Sigmoid colon (tissue), 6 donors: ENCODE measurements at regions not wholly inside any gene's neighbourhood (a gene's known extent, or its start where the extent isn't known, plus 50 kb on each side); places are given as distances from the start of the nearest gene placed in this dataset.
"Not testable (repeated sequence)": the region's sequence is repeated elsewhere in the genome, so short reads cannot be mapped to it uniquely, and the experiment has no call there.

ENCODE experiments used
- DNase-seq: peaks from one replicate; pipeline ENCODE4 v3.0.0-alpha.2; 2019
- H3K27ac ChIP-seq, 4 donors: fragments of 200-600 bp; sonication (generic); one replicate each; pipeline ENCODE4 v1.5.1; 2016 to 2019; ENCODE audit warnings: mild to moderate bottlenecking in 1 of 4
- H3K27me3 ChIP-seq, 3 donors: fragments of 200-600 bp; sonication (generic); one replicate each; pipeline ENCODE4 v1.5.1; 2019; ENCODE audit warnings: mild to moderate bottlenecking in 1 of 3
- H3K36me3 ChIP-seq, 4 donors: fragments of 200-600 bp; sonication (generic); one replicate each; pipeline ENCODE4 v1.5.1; 2016 to 2019
- H3K4me1 ChIP-seq, 4 donors: fragments of 200-600 bp; sonication (generic); one replicate each; pipeline ENCODE4 v1.5.1; 2017 to 2019
- H3K4me3 ChIP-seq, 4 donors: fragments of 200-600 bp; sonication (generic); one replicate each; pipeline ENCODE4 v1.5.1; 2017 to 2019; ENCODE audit warnings: mild to moderate bottlenecking in 2 of 4, moderate library complexity in 1 of 4
- H3K9me3 ChIP-seq, 4 donors: fragments of 200-600 bp in 3 of 4; sonication (generic) in 3 of 4; one replicate each; pipeline versions ENCODE4 v1.5.1 to v1.6.1; 2013 to 2019
- CTCF ChIP-seq, 4 experiments: fragments of 450-650 bp in 3 of 4; fragments of 200-600 bp in 1 of 4; IDR thresholded peaks; one replicate each; pipeline ENCODE4 v1.5.1; 2016 to 2019; ENCODE audit warnings: antibody characterized with exemption in 4 of 4, mild to moderate bottlenecking in 3 of 4, moderate library complexity in 2 of 4
- EP300 ChIP-seq, 4 donors: sonication (generic); formaldehyde crosslinking; IDR thresholded peaks; one replicate each; pipeline ENCODE4 v1.6.1; 2017; ENCODE audit warnings: antibody characterized with exemption in 4 of 4
- POLR2A ChIP-seq, 2 donors: fragments of 450-650 bp; IDR thresholded peaks; one replicate each; pipeline ENCODE4 v1.6.1; 2016; ENCODE audit warnings: antibody characterized with exemption in 2 of 2, mild to moderate bottlenecking in 2 of 2, moderate library complexity in 2 of 2
- POLR2AphosphoS5 ChIP-seq, 4 donors: sonication (generic); formaldehyde crosslinking; IDR thresholded peaks; one replicate each; pipeline ENCODE4 v1.6.1; 2017; ENCODE audit warnings: antibody characterized with exemption in 4 of 4
- WGBS, 2 donors: extraction: QIAGEN DNeasy Blood & Tissue Kit; methylation state at CpG; one replicate each; pipeline ENCODE4 v1.1.7; 2013; 5-methylcytosine and 5-hydroxymethylcytosine counted together
- intact Hi-C: fragments of 100-400 bp; cut with DNase I; formaldehyde crosslinking; loops from one replicate; pipeline ENCODE4 v1.15.1; 2023
- donor health status: healthy with polysubstance abuse.
- donor health status: healthy.

- peaks cover 0 to 25% (median 15%) of the 10 kb centered on the region in 4 donors for H3K4me1 ChIP-seq
- WGBS, 2 donors = 54 to 62% methylated on average over 7 of the region's 7 CpGs
- H3K27ac ChIP-seq = no peak overlapping the region
- no peaks in the 10 kb centered on the region for H3K36me3 ChIP-seq
- DNase-seq = no peak
- no peaks in the 10 kb centered on the region for H3K27me3 ChIP-seq
- TF ChIP-seq CTCF (IDR thresholded peaks at IDR 0.05) (no peak), EP300 (IDR thresholded peaks at IDR 0.05) (no peak), POLR2AphosphoS5 (IDR thresholded peaks at IDR 0.05) (no peak), POLR2A (IDR thresholded peaks at IDR 0.05) (no peak)
- no peaks in the 10 kb centered on the region for H3K9me3 ChIP-seq
- H3K4me3 ChIP-seq = no peak overlapping the region
- intact Hi-C loops = loop anchor here (5.0 to 10.0 kb wide), 2 partner anchors 61 to 419 kb away; no protein-coding TSS in a partner anchor
These were observed 99.3 kb downstream of the ASB1 start for GRCh38 chr2:238525990-238526389.

- DNase-seq = no peak
- intact Hi-C loops = loop anchor here (5.0 to 10.0 kb wide), 2 partner anchors 60 to 417 kb away; no protein-coding TSS in a partner anchor
- TF ChIP-seq POLR2AphosphoS5 (IDR thresholded peaks at IDR 0.05) (no peak), EP300 (IDR thresholded peaks at IDR 0.05) (no peak), POLR2A (IDR thresholded peaks at IDR 0.05) (no peak), CTCF (IDR thresholded peaks at IDR 0.05) (no peak)
- H3K9me3 ChIP-seq = peaks cover 0 to 6% (median 0%) of the 10 kb centered on the region in 4 donors
- no peaks in the 10 kb centered on the region for H3K27me3 ChIP-seq
- H3K27ac ChIP-seq = no peak overlapping the region
- H3K4me3 ChIP-seq = no peak overlapping the region
- no peaks in the 10 kb centered on the region for H3K36me3 ChIP-seq
- H3K4me1 ChIP-seq = peaks cover 0 to 25% (median 15%) of the 10 kb centered on the region in 4 donors
- WGBS, 2 donors = 79 to 87% methylated on average over 3 of the region's 3 CpGs
These were observed 100.8 kb downstream of the ASB1 start for GRCh38 chr2:238527565-238527964.

GRCh38 chr2:238528953-238529781 lies 102.4 kb downstream of the ASB1 start:
- no peak for TF ChIP-seq EP300 (IDR thresholded peaks at IDR 0.05)
- no peak for TF ChIP-seq CTCF (IDR thresholded peaks at IDR 0.05)
- TF ChIP-seq POLR2A (IDR thresholded peaks at IDR 0.05) = no peak
- TF ChIP-seq POLR2AphosphoS5 (IDR thresholded peaks at IDR 0.05) = no peak
- H3K27ac ChIP-seq = no peak overlapping the region
- peaks cover 0 to 9% (median 2%) of the 10 kb centered on the region in 4 donors for H3K4me1 ChIP-seq
- intact Hi-C loops = loop anchor here (5.0 to 10.0 kb wide), 2 partner anchors 58 to 416 kb away; no protein-coding TSS in a partner anchor
- DNase-seq = no peak
- H3K27me3 ChIP-seq = no peaks in the 10 kb centered on the region
- H3K36me3 ChIP-seq = no peaks in the 10 kb centered on the region
- 40 to 70% methylated on average over 10 of the region's 10 CpGs for WGBS, 2 donors
- peaks cover 0 to 6% (median 0%) of the 10 kb centered on the region in 4 donors for H3K9me3 ChIP-seq
- H3K4me3 ChIP-seq = no peak overlapping the region

- H3K4me1 ChIP-seq, H3K27ac ChIP-seq, H3K9me3 ChIP-seq, H3K4me3 ChIP-seq, intact Hi-C loops, H3K36me3 ChIP-seq, H3K27me3 ChIP-seq, DNase-seq: not testable (repeated sequence)
- 74 to 80% methylated on average over 4 of the region's 4 CpGs for WGBS, 2 donors
These were observed 104.4 kb downstream of the ASB1 start for GRCh38 chr2:238531017-238531645.

GRCh38 chr2:238543732-238544131 lies 117.0 kb downstream of the ASB1 start:
- H3K36me3 ChIP-seq, H3K4me3 ChIP-seq, H3K4me1 ChIP-seq, H3K27me3 ChIP-seq, H3K27ac ChIP-seq, intact Hi-C loops, DNase-seq, H3K9me3 ChIP-seq: not testable (repeated sequence)
- WGBS, 2 donors = 67 to 72% methylated on average over 3 of the region's 3 CpGs
